ENCODE measurements at regions not wholly inside any gene's neighbourhood (a gene's known extent, or its start where the extent isn't known, plus 50 kb on each side); places are given as distances from the start of the nearest gene placed in this dataset.

GRCh38 chr3:31232055-31233025, 300.4 kb upstream of the STT3B start:
- Histone ChIP-seq H2BK20ac (ENCODE audit: low read depth, low read length) (no peak overlapping the region), H3K18ac (ENCODE audit: low read depth, low read length) (no peak overlapping the region), H3K23ac (ENCODE audit: low read depth, low read length) (no peak overlapping the region), H3K27ac (ENCODE audit: insufficient read depth, low read length) (no peak overlapping the region), H4K5ac (ENCODE audit: low read depth, low read length) (no peak overlapping the region), H2AK9ac (replicated peaks; ENCODE audit: low read depth, low read length, poor library complexity) (no peak overlapping the region), H3K14ac (replicated peaks; ENCODE audit: low read depth, low read length) (no peak overlapping the region), H3K4me1 (ENCODE audit: control insufficient read depth, insufficient read depth, low read length) (no peaks in the 10 kb centered on the region), H3K9me1 (ENCODE audit: insufficient read depth, low read length) (no peaks in the 10 kb centered on the region), H2BK120ac (ENCODE audit: low read depth, low read length) (no peak overlapping the region), H2BK5ac (ENCODE audit: low read depth, low read length, poor library complexity, severe bottlenecking) (no peak overlapping the region), H4K20me1 (ENCODE audit: insufficient read depth, low read length) (no peaks in the 10 kb centered on the region), H3K4ac (ENCODE audit: low read depth, low read length) (no peak overlapping the region), H3K9me3 (ENCODE audit: control insufficient read depth, insufficient read depth, low read length) (no peaks in the 10 kb centered on the region), H3K56ac (ENCODE audit: extremely low read depth, insufficient read depth, low read length) (no peak overlapping the region), H3K79me1 (ENCODE audit: low read depth in 1 of 2, low read length in 2 of 2) (no peaks in the 10 kb centered on the region), H4K8ac (ENCODE audit: low read depth in 2 of 2, low read length in 2 of 2) (no peak overlapping the region), H2BK15ac (ENCODE audit: low read depth, low read length) (no peak overlapping the region), H3K4me3 (ENCODE audit: insufficient read depth, low read depth, low read length) (no peak overlapping the region), H3K36me3 (ENCODE audit: control insufficient read depth, insufficient read depth, low read length) (no peaks in the 10 kb centered on the region), H2AK5ac (ENCODE audit: low read depth, low read length) (no peak overlapping the region), H3K9ac (ENCODE audit: low read depth, low read length) (no peak overlapping the region), H3K4me2 (ENCODE audit: low read depth, low read length) (no peak overlapping the region), H3K27me3 (ENCODE audit: control insufficient read depth, insufficient read depth, low read length) (peaks cover 12% of the 10 kb centered on the region), H4K91ac (ENCODE audit: insufficient read depth, low read depth, low read length) (no peak overlapping the region), H2AFZ (replicated peaks; ENCODE audit: low read length, poor library complexity) (no peak overlapping the region)
- intact Hi-C loops (cut with micrococcal nuclease) (no loop called here), dilution Hi-C loops (cut with HindIII; ENCODE audit: low sequenced_read_pairs, unreplicated experiment) (no loop called here), in situ Hi-C loops (cut with MboI; ENCODE audit: low sequenced_read_pairs) (no loop called here)
- no peak for ATAC-seq (ENCODE audit: low read depth)
- ChIA-PET POLR2A (ENCODE audit: unreplicated experiment) (no interaction called here), CTCF (no interaction called here)
- TF ChIP-seq FOS (IDR thresholded peaks at IDR 0.05; ENCODE audit: low read depth, low read length) = no peak
- no peak for TF ChIP-seq NFE2L2 (IDR thresholded peaks at IDR 0.05; ENCODE audit: low read depth, low read length)
- TF ChIP-seq, protein P1, sequence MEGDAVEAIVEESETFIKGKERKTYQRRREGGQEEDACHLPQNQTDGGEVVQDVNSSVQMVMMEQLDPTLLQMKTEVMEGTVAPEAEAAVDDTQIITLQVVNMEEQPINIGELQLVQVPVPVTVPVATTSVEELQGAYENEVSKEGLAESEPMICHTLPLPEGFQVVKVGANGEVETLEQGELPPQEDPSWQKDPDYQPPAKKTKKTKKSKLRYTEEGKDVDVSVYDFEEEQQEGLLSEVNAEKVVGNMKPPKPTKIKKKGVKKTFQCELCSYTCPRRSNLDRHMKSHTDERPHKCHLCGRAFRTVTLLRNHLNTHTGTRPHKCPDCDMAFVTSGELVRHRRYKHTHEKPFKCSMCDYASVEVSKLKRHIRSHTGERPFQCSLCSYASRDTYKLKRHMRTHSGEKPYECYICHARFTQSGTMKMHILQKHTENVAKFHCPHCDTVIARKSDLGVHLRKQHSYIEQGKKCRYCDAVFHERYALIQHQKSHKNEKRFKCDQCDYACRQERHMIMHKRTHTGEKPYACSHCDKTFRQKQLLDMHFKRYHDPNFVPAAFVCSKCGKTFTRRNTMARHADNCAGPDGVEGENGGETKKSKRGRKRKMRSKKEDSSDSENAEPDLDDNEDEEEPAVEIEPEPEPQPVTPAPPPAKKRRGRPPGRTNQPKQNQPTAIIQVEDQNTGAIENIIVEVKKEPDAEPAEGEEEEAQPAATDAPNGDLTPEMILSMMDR (conservative IDR thresholded peaks at IDR 0.05; ENCODE audit: low read depth, low read length) = no peak
- TF ChIP-seq MXI1 (IDR thresholded peaks at IDR 0.05; ENCODE audit: borderline replicate concordance, low read depth, low read length) = no peak
- no peak for TF ChIP-seq RFX5 (IDR thresholded peaks at IDR 0.05; ENCODE audit: low read depth, low read length)
- TF ChIP-seq CHD1 (IDR thresholded peaks at IDR 0.05; ENCODE audit: low read depth, low read length) = no peak
- TF ChIP-seq MAZ (IDR thresholded peaks at IDR 0.05; ENCODE audit: borderline replicate concordance, low read depth, low read length) = no peak
- TF ChIP-seq SMC3 (IDR thresholded peaks at IDR 0.05; ENCODE audit: low read depth, low read length) = no peak
- TF ChIP-seq MAFK (IDR thresholded peaks at IDR 0.05; ENCODE audit: low read depth, low read length) = no peak
- TF ChIP-seq POLR2A (IDR thresholded peaks at IDR 0.05; ENCODE audit: low read depth, low read length) = no peak
- BruUV-seq (replicated peaks) = no TSS peak
- no peak for DNase-seq
- 92% methylated on average over 3 of the region's 12 CpGs; no CpG with 5 or more reads in 1 of the 2 experiments for WGBS, 2 experiments (ENCODE audit: extremely low coverage in 2 of 2, insufficient read length in 1 of 2)

Measured in IMR-90 (cell line).